AG09309 (cell line): ENCODE measurements at regions not wholly inside any gene's neighbourhood (a gene's known extent, or its start where the extent isn't known, plus 50 kb on each side); places are given as distances from the start of the nearest gene placed in this dataset.

Experiments
- DNase-seq: peaks from one replicate; pipeline ENCODE4 v3.0.0-alpha.2; 2010; ENCODE audit warnings: low read depth
- H3K4me3 ChIP-seq: 2 replicates; pipeline ENCODE4 v1.5.1; 2011; ENCODE audit warnings: mild to moderate bottlenecking, low read depth, low read length, moderate library complexity; ENCODE audit not compliant: control insufficient read depth
- CTCF ChIP-seq: IDR thresholded peaks from 2 replicates; pipeline ENCODE4 v1.5.1; 2011; ENCODE audit warnings: mild to moderate bottlenecking, low read depth, low read length, inconsistent platforms; ENCODE audit not compliant: insufficient read depth, control insufficient read depth; ENCODE audit errors: missing control alignments

- no peak for TF ChIP-seq CTCF
- no peak overlapping the region for H3K4me3 ChIP-seq
- DNase-seq, result no peak
Measured at GRCh38 chr11:91966368-91966767, 258.2 kb upstream of the FAT3 start.

- H3K4me3 ChIP-seq, result no peak overlapping the region
- no peak for TF ChIP-seq CTCF
- DNase-seq, result no peak
Measured at GRCh38 chr11:91960770-91961169, 263.8 kb upstream of the FAT3 start.

- H3K4me3 ChIP-seq, result no peak overlapping the region
- no peak for DNase-seq
- TF ChIP-seq CTCF, result no peak
Measured at GRCh38 chr11:91959411-91959810, 265.2 kb upstream of the FAT3 start.

- DNase-seq, result no peak
- H3K4me3 ChIP-seq, result no peak overlapping the region
- no peak for TF ChIP-seq CTCF
Measured at GRCh38 chr11:91956711-91957110, 267.9 kb upstream of the FAT3 start.

- no peak for DNase-seq
- no peak overlapping the region for H3K4me3 ChIP-seq
- TF ChIP-seq CTCF, result no peak
Measured at GRCh38 chr11:91955206-91955605, 269.4 kb upstream of the FAT3 start.

- no peak overlapping the region for H3K4me3 ChIP-seq
- no peak for TF ChIP-seq CTCF
- DNase-seq, result no peak
Measured at GRCh38 chr11:91952056-91952455, 272.6 kb upstream of the FAT3 start.

GRCh38 chr11:91947215-91947820 lies 277.3 kb upstream of the FAT3 start:
- H3K4me3 ChIP-seq, result no peak overlapping the region
- DNase-seq, result no peak
- TF ChIP-seq CTCF, result no peak
